Epithelial cell of proximal tubule (primary cell): ENCODE measurements at regions not wholly inside any gene's neighbourhood (a gene's known extent, or its start where the extent isn't known, plus 50 kb on each side); places are given as distances from the start of the nearest gene placed in this dataset.

ENCODE experiments used
- DNase-seq: peaks from one replicate; pipeline ENCODE4 v3.0.0-alpha.2; 2011; ENCODE audit warnings: low read depth
- H3K4me3 ChIP-seq: 2 replicates; pipeline ENCODE4 v1.5.1; 2011; ENCODE audit warnings: low read depth, mild to moderate bottlenecking, low read length
- TF ChIP-seq, protein P1 (sequence below): conservative IDR thresholded peaks from 2 replicates; pipeline ENCODE4 v1.5.1; 2012; ENCODE audit warnings: low read depth, mild to moderate bottlenecking, low read length

DNA sequence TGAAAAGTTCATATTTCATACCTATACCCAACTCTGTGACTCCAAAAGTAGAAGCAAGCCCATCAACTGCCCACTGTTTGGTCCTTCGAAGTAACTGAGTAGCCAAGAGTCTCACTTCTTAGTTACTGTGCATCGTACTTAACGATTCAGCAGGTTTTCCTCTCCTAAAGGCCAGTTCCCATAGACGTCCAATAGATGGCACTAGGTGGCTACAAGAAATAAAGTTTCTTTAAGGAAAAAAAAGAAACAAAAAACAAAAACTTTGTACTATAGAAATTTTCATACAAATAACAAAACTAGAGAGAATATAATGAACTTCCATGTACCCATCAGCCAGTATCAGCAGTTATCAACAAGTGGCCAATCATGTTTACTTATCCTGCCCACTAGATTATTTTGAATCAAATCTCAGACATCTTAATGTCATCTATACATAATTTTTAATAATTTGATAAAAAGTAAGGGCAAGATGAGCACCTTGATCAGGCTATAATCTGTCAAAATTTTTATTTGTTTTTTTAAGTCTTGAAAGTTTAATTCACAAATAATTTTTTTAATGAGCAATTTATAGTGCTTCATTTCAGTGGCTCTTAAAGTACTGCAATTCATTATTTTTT is 63.8 kb upstream of the ACP3 start:
- no peak for DNase-seq
- TF ChIP-seq, protein P1, sequence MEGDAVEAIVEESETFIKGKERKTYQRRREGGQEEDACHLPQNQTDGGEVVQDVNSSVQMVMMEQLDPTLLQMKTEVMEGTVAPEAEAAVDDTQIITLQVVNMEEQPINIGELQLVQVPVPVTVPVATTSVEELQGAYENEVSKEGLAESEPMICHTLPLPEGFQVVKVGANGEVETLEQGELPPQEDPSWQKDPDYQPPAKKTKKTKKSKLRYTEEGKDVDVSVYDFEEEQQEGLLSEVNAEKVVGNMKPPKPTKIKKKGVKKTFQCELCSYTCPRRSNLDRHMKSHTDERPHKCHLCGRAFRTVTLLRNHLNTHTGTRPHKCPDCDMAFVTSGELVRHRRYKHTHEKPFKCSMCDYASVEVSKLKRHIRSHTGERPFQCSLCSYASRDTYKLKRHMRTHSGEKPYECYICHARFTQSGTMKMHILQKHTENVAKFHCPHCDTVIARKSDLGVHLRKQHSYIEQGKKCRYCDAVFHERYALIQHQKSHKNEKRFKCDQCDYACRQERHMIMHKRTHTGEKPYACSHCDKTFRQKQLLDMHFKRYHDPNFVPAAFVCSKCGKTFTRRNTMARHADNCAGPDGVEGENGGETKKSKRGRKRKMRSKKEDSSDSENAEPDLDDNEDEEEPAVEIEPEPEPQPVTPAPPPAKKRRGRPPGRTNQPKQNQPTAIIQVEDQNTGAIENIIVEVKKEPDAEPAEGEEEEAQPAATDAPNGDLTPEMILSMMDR, result peak; percentile 83
- H3K4me3 ChIP-seq, result no peak overlapping the region

- DNase-seq, result no peak
- H3K4me3 ChIP-seq, result no peak overlapping the region
- TF ChIP-seq, protein P1, result no peak
Observed at GRCh38 chr3:132254076-132254755, 63.0 kb upstream of the ACP3 start.

GRCh38 chr3:132255041-132255745 is 62.0 kb upstream of the ACP3 start:
- DNase-seq, result peak; percentile 44
- TF ChIP-seq, protein P1, result no peak
- no peak overlapping the region for H3K4me3 ChIP-seq

DNA sequence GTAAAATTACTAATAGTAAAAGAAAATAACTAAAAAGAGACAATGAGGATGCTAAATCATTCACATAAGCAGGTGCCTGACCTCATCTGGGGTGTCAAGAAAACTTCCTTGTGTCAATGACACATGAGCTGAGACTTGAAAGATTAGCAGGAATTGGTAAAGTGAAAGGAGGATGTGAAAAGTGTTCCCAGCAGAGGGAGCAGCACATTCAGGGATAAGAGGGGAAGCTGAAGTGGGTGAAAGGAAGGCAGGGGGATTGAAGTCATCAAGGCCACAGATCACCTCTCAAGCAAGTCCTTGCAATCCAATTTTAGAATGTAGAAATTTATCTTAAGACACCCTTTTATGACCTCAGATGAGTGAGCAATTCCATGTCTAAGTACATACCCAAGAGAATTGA is 60.2 kb upstream of the ACP3 start:
- TF ChIP-seq, protein P1, result peak; percentile 74
- H3K4me3 ChIP-seq, result no peak overlapping the region
- DNase-seq, result no peak

GRCh38 chr3:132261506-132261905 is 55.7 kb upstream of the ACP3 start:
- no peak overlapping the region for H3K4me3 ChIP-seq
- TF ChIP-seq, protein P1, result no peak
- DNase-seq, result no peak

GRCh38 chr3:132262305-132262704 is 54.9 kb upstream of the ACP3 start:
- no peak overlapping the region for H3K4me3 ChIP-seq
- TF ChIP-seq, protein P1, result no peak

GRCh38 chr3:132262956-132263355 is 54.3 kb upstream of the ACP3 start:
- TF ChIP-seq, protein P1, result no peak
- DNase-seq, result no peak
- H3K4me3 ChIP-seq, result no peak overlapping the region

More at GRCh38 chr3:132262305-132262704, 54.9 kb upstream of the ACP3 start:
- no peak for DNase-seq
